ENCODE measurements at regions not wholly inside any gene's neighbourhood (a gene's known extent, or its start where the extent isn't known, plus 50 kb on each side); places are given as distances from the start of the nearest gene placed in this dataset.

DNA sequence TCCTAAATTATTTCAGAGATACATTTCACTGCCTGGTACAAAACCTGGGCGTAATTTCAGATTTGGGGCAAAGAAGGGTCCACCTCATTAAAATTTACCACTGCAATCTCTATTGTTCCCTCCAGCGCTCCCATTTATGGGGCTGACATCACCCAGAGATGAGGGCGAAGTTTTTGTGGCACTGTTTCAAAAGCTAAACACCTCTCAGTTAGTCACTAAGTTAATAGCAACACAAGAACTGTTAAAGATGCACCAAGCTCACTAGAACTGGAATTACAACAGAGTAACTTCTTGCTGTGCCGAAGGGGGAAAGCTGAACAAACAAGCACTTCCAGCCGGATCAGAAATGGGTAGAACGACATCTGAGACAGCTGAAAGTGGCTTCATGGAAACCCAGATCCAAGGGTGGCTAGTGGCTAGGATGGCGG, 179.4 kb downstream of the GATA3 start:
- DNase-seq: no peak

DNA sequence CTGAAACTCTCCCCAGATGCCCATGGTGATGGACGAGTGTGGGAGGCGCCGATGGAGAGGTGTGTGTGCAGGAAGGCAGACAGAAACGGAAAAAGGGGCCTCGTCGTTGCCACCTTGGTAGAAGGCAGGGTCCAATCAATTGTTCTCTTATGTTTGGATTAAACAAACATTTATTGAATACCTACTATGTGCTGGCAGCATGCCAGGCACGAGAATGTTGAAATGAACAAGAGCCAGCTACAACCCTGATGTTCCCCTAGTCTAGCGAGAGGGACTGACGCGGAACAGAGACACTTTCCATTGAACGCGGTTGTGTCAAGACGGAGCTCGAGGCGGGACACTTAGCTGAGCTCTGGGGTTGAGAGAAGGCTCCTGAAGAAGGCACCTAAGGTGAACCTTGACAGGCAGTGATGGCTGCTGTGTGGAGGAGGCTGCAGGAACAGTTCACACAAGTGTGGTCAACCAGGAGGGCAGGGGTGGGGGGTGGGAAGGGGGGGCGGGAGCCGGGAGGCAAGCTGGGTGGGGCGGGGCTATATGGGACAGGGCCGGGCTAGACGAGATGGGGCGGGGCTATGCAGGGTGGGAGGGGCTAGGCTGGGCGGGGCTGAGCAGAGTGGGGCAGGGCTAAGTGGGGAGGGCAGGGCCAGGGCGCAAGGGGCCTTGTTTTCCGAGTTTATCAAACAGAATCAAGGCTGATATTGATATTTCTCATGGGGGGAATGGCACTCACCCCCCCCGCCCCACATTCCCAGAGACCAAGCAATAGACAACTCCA, 181.0 kb downstream of the GATA3 start:
- no peak for DNase-seq

DNA sequence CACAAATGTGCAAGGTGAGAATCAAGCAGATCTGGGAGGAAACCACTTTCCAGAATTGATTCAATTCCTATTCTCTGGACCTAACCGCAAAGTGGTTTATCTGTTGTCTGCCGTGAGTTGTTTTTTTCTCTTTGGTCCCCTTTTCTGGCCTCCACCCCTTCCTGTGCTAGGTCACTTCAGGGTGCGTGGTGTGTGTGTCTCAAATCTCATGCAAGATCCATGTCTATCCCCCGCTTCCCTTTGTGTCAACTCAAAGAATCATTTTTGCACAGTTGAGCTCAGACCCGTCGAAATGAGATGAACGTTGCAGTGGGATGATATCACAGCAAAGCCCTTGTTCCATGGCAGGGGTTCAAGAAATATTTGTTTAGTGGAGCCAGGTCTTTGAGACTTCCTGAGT, 184.5 kb downstream of the GATA3 start:
- no peak for DNase-seq

DNA sequence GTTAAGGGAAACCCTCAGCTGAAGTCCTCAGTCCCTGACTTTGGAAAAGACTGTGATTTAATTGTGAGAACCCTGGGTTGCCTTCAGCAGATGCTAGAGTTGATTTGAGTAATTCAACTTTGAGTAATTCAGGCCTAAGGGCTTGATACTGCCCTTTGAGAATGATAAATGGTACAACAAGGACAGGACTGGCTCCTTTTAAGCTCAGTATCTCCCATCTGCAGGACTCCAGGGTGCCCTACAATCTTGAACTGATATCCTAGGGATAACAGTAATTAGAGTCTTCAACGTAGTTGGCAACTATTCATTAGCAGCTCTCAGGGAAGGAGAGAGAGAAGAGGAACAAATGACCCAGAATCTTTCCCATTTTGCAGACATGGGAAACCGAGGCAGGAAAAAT, 186.4 kb downstream of the GATA3 start:
- DNase-seq: no peak

DNA sequence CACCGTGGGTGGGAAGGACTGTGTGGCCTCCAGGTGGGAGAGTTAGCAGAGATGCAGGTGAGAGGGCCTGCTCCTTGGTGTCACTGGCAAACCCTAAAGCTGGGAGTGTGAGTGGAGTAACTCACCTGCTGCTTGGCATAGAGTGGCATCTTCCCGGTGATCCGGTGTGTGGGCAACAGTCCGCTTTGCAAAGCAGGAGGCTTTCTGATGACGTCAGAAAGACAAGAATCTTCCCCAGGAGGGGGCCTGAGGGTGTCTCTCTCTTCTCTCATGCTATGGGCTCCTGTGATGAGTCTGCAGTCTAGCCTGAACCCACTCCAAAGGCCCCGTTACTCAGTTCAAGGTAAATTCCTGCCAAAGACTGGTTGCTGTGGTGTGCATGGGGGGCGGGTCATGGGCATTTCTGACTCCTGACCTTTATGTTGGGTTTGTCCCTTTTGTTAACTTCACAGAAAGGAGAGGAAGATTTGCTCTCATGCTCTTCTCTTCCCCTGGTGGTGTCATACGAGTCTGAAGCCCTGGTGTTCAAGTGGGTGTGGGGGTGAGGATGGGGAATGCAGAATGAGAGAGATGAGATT, 187.9 kb downstream of the GATA3 start:
- DNase-seq: no peak

DNA sequence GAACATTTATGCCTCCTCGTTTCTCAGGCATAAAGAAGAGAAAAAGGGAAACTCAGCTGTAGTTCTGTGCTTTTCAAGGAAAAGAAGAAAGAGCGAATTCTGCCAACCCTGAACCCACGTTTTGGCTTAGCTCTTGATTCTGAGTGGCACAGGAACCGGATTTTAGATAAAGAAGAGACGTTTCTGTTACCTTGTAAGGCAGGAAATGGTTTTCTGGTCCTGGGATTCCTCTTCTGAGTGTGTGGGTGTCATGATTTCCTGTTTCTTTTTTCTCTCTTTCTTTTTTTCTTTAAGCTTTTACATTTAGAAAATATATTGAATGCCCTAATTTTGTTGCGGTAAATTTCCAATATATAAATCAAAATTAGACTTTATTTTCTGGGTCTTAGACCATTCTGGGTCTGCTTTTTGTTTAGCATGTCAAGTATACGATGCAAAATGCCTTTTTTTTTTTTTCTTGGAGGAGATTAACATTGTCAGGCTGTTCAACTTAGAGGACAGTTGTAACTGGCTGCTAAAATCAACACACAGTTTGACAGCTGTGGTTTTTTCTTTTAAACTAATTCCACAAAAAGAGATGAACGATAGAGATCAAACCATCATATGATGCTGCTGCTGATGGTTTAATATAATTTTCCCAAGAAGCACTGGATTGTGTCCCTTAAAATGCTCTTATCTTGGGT, 190.8 kb downstream of the GATA3 start:
- no peak for DNase-seq

DNA sequence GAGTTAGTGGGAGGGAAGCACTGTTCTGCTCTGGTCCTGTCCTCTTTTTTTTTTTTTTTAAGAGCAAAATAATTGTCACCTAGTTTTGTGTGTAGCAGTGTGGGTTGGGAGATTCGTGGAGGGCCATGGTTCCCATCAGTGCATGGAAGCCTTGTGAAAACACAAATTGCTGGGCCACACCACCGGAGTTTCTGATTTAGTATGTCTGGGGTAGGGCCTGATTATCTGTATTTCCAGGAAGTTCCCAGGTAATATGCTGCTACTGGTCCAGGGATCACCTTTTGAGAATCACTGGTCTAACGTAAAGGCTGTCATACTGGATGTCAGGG, 191.3 kb downstream of the GATA3 start:
- no peak for DNase-seq

DNA sequence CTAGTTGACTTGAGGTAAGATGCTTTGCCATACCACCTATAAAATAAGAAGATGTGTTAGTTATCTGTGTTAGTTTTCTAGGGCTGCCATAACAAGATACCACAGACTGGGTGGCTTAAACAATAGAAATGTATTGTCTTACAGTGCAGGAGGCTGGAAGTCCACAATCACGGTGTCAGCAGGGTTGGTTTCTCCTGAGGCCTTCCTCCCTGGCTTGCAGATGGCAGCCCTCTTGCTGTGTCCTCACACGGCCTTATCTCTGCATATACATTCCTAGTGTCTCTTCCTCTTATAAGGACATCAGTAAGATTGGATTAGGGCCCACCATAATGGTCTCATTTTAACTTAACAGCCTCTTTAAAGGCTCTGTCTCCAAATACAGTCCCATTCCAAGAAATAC, 192.1 kb downstream of the GATA3 start:
- no peak for DNase-seq

DNA sequence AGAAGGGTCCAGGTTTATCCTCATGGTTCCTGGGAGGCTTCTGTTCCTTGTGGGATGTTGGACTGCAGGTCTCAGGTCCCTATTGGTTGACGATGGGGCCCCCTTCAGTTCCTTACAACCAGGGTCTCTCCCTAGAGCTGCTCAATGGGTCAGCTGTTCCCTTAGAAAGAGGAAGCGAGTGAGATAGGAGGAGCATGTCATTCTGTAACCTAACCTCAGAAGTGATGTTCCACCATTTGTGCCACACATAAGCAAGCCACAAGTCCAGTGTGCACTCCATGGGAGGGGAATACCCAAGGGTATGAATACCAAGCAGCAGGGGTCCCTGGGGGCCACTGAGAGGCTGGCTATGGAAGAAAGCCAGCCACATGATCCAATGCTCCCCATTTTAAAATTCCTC, 192.7 kb downstream of the GATA3 start:
- no peak for DNase-seq

DNA sequence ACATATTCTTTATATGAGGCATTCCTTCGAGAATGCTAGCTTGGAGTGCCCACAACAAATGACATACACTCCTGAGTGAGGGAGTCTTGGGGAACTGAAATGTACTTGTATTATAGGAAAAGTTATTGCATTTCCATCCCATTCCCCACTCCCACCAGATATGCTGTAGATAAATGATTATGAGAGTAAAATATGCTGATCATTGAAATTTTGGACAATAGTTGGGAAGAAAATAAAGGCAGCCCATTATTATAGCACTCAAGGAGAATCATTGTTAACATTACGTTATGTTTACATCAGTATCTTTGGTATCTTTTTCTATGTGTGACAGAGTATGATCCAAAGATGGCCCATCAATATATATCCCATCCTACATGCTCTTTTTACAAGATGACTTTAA, 194.4 kb downstream of the GATA3 start:
- no peak for DNase-seq

DNA sequence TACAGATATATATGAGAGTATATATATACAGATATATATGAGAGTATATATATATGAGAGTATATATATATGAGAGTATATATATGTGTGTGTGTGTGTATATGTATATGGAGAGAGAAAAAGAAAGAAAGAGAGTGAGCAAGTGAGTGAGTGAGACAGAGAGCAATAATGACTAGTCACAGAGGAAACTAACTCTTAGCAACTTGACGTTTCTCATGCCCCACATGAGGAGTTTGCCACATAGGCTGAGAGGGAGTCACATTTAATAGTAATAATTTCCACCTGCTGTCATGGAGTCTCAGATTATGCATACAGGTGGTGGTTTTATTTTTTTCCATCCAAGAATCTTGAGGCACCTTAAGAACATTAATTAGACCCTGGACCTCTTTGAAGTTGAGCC, 199.9 kb downstream of the GATA3 start:
- no peak for DNase-seq

DNA sequence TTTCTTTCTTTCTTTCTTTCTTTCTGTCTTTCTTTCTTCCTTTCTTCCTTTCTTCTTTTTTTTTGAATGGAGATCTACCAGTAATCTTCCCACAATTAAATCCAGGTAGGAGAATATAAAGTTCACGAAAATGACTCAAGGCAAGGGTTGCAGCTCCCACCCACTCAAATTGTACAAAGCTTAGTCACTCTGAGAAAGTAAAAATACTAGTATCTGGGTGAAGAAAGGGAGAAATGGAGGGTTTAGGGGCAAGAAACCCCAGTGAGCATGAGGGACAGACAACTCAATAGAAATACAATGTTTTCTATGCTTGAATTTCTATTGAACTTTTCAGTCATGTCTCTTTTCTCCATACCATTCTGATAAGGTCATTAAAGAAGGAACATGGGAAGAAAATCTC, 200.8 kb downstream of the GATA3 start:
- DNase-seq: no peak

DNA sequence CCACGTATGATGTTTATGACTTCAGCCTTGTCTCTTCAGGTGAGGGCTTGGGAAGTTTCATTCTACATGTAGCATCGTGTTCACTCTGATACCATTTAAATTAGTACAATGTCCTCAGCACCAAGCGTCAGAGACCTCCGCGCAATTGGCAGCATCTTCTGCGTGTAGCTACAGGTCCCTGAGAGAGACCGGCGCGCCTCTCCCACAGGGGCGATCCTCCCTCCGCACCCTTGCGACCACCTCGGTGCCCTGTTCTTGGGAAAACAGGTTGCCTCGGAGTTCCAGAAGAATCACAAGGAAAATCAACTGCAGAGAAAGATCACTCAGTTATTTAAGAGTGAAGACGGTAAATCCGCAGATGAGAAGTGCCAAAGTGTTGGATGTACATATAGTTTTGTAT, 206.2 kb downstream of the GATA3 start:
- DNase-seq: no peak

DNA sequence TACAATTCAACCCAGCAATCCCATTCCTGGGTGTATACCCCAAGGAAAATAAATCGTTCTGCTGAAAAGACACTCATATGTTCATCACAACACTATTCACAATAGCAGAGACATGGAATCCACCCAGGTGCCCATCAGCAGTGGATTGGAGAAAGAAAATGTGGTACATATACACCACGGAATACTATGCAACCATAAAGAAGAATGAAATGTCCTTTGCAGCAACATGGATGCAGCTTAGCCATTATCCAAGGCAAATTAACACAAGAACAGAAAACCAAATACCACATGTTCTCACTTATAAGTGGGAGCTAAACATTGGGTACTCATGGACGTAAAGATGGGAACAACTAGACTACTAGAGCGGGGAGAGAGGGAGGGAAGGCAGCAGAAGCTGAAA, 207.8 kb downstream of the GATA3 start:
- no peak for DNase-seq

DNA sequence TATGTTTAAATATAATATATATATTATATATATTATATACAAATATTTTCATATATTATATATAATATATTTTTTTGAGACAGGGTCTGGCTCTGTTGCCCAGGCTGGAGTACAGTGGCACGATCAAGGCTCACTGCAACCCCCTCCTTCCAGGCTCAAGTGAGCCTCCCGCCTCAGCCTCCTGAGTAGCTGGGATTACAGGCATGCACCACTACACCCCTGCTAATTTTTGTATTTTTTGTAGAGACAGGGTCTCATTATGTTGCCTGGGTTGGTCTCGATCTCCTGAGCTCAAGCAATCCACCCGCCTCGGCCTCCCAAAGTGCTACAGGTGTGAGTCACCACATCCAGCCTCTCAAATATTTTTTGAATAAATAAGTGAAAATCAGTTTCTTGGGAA, 215.5 kb downstream of the GATA3 start:
- DNase-seq: no peak

DNA sequence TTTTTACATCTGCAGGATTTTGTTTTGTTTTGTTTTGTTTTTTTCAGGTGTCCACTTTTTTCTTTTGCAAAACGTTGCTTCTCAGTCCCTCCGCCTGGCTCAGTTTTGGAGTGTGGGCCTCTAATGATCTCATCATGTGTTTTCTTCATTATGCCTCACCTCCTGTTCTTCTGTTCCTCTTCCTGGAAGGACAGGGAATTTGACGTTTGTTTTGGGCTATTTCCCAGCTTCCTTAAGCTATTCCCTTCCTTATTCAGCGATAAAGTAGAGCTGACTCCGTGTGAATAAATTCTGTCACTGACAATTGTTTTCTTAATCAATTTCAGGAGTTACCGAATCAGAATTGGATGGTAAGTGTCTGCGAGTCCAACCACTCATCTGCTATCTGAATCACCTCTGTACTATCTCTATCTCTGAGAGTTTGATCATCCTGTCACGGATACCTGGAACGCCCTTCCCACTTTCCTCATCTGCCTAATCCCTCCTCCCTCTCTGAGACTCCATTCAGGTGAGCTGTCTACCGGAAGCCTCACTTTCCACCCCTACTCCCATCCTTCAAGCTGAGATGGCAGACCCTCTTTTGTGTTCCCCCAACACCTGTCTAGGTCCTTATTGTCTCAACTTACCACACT, 218.4 kb downstream of the GATA3 start:
- DNase-seq: no peak

DNA sequence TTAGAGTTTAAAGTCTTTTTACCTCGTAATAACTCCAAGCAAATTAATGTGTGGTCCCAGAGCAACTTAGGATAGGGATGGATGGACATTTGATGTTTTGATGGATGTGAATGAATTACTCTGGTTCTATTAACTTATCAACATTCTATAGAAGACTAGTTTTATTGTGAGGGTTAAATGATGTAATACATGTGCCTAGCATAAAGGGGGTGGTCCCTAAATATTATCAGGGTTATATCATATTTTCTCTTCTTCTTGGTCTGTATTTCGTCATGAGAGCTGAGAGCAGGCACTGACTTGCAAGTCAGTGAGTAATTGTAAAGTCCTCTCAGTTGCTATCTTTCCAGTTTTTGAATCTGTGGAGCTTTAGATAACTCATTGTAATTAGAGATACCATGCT, 219.3 kb downstream of the GATA3 start:
- DNase-seq: no peak

DNA sequence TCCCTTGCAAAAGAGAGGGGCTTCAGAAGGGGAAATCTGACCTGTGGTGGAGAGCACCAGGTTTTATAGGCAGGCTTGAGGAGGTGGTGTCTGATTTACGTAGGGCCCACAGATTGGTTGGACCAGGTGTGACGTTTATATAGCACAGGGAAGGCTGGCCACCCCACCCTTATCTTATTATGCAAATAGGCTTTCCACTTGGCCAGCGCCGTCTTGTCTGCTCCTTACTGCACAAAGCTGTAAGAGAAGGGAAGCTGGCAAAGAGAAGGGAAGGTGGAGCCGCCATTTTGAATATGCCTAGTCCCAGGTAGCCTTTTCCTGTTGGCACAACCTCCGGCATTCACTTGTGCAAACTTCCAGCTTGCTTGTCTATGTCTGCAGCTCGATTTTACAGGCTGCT, 221.4 kb downstream of the GATA3 start:
- DNase-seq: no peak

DNA sequence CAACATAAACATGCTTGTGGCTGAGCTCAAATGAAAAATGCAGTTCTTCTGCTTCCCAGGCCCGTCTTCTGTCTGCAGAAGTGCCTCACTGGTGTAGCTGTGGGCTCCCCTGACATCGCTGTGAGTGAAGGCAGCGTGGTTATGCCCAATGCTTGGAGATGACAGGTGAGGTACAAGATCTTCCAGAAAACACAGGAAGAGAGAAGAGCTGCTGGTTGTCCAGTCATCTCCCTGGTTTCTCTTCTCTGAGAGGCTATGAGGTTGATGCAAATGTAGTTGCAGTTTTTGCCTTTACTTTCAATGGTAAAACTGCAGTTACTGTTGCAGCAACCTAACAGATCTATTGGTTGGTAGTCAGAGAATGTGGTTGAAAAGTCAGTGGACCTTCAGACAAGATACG, 223.6 kb downstream of the GATA3 start:
- DNase-seq: no peak

DNA sequence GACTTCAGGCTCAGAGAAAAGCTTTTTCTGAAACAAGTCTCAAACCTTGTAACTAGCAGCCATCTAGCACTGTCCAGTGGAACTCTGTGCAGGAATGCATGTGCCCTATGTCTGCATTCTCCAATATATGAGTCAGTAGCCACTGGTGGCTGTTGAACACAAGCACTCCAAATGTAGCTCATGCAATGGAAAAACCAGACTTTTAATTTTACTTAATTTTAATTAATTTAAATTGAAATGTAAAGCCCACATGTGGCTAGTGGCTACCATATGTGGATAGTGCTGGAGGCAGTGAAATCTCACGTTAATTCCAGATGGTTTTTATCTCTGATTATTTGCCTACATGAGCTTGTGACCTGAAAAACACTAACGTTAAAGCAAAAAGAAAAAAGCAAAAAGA, 225.1 kb downstream of the GATA3 start:
- DNase-seq: no peak

DNA sequence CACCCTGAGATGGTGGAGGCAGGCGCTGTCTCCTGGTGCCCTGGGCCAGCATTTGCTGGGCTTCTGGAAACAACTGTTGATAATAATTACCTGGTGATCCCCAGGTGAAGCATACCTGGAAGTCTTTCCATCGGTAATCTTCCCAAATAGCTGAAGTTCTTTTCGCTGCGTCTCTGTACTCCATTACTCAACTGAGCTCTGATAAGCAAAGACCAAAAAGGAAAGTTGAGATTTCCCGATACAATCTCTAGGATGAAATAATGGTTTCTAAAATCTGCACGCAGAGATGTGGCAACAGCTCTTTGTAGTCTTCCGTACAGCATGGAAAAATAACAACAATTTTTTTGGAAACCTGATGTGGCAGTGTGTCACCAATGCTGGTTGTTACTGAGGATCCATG, 226.5 kb downstream of the GATA3 start:
- no peak for DNase-seq

DNA sequence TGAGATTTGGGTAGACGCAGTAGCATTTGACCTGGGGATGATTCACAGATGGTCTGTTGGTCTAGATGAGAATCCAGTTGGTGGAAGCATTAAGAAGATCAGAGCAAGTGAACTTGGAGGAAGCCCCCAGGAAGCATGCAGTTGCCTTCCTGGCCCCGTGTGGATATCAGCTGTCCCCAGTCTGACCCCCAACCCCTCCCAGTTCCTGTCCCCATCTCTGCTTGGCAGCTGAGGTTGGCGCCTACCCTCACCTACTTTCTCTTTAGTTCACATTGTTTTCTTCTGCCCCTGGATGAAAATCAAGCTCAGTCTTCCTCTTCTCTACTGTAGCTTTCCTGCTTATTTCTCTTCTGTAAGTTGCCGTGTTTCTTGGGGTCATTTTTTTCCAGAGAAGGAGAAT, 227.9 kb downstream of the GATA3 start:
- no peak for DNase-seq

DNA sequence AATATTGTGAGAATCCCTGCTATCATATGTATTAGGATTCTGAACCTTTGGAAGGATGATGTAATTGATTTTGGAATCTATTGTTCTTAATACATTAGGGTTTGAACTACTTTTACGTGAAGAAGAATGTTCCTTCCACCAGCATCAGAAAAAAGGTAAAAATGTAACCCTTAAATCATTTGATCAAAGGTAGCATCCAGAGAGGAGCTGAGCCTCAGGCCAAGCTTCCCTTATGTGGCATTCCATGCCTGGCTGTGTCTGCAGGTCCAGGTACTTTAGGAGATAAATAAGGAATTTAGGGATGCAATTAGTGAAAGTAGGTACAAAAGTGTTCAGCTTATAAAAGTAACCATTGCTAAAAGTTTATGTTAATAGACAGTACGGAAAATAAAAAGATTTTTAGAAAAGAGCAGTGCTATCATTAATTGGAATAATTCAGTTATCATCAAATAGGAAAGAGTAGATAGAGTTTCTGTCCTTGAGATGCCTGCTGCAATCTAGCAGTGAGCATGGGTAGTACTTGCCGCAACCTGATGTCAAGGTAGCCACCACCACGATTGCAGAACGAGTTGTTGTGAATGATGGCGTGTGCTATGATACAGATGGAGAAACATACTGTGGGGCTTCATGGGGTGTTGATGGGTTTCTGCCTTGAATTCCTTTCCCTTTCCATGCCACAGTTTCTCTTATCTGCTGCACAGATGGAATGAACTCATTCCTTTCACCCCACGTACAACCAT, 228.8 kb downstream of the GATA3 start:
- no peak for DNase-seq
